ENCODE measurements at regions not wholly inside any gene's neighbourhood (a gene's known extent, or its start where the extent isn't known, plus 50 kb on each side); places are given as distances from the start of the nearest gene placed in this dataset.
"Not testable (repeated sequence)": the region's sequence is repeated elsewhere in the genome, so short reads cannot be mapped to it uniquely, and the experiment has no call there.

DNA sequence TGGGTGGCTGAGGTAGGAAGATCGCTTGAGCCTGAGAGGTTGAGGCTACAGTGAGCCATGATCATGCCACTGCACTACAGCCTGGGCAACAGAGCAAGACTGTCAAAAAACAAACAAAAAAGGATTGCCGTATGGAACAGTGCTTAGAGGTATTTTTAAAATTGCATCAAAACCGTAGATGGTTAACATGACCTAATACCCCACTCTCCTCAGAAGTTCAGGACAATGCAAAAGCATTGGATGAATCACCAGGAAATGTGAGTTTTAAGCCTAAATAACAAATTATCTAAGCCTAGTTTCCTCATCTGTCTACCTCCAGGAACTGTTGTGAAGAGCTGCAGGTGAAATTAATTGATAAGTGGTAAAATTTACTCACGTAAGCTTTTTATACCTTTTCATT is 123.8 kb upstream of the ID4 start:
- no peak for TF ChIP-seq JUND (IDR thresholded peaks at IDR 0.05; ENCODE audit: low read depth)
- no peak for DNase-seq (ENCODE audit: low read depth in 1 of 2, low spot score in 1 of 2)
- in situ Hi-C loops (cut with HindIII; ENCODE audit: low pct_unique_long_range_greater_than_20kb, low sequenced_read_pairs) = no loop called here

DNA sequence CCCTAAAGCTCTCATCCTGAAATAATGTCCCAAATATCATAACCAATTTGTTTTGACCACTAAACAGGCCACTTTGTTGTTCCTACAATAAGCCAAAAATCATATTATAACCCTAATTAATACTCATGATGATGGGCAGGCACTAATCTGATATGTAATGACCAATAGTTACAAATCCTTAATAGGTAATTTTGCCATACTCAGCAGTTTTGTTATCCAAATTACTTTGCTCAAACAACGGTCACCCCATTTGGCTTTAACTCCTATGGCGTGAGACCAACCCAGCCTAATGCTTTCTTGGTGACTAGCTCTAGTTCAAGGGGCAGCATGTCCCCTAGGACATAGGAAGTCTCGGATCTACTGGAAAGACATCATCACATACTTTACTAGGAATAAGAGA is 123.2 kb upstream of the ID4 start:
- in situ Hi-C loops (cut with HindIII; ENCODE audit: low pct_unique_long_range_greater_than_20kb, low sequenced_read_pairs) = no loop called here

DNA sequence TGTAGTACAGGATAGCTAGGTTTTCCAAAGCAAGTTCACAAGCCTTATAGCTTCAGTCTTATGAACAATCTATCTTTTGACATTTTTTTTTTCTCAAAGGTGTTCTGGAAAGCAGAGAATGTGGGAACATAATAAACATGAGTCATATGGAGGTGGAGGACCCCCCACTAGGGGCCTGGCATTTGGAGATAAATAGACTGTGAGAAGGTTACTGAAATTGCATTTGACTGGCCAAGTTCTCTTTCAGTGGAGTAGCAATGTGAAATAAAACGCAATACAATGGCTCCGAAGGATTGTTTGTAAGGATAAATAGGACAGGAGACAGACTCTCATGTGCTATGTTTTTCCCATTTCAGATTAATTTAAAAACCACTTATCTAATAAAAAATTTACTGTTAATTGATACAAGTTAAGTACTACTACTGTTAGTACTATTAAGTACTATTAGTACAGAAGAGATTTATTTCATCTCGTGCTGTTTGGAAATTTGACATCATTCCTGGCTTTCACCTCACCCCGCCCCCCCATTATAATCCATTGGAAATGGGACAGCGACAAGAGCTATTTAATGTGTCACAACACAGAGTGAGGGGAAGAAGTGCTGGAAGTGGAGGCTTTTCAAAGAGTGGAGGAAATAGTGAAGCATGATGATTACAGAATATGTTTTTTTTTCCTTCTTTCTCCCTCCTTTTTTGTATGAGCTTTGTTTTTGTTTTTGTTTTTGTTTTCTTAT is 122.6 kb upstream of the ID4 start:
- DNase-seq (ENCODE audit: low read depth in 1 of 2, low spot score in 1 of 2) = no peak
- in situ Hi-C loops (cut with HindIII; ENCODE audit: low pct_unique_long_range_greater_than_20kb, low sequenced_read_pairs) = no loop called here
- no peak for TF ChIP-seq JUND (IDR thresholded peaks at IDR 0.05; ENCODE audit: low read depth)

More for the DNA sequence above, 123.2 kb upstream of the ID4 start:
- no peak for DNase-seq (ENCODE audit: low read depth in 1 of 2, low spot score in 1 of 2)
- TF ChIP-seq JUND (IDR thresholded peaks at IDR 0.05; ENCODE audit: low read depth) = no peak

DNA sequence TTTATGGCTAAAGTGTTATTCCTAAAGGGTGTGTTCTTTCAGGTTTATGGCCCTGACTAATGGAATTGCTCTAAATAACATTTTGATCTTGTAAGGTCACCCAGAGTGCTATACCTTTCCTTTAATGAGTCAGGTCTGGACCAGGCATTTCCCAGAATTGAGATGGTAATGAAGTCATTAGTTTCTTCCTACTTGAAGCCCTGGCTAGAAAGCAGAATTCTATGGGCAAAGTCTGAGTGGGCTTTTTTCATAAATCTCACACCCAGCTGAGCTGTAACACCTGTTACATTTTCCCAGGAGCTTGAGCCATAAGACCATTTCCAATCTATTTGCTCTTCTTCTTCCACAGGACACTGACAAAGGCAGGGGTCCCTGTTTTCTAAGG is 122.0 kb upstream of the ID4 start:
- TF ChIP-seq JUND (IDR thresholded peaks at IDR 0.05; ENCODE audit: low read depth) = no peak
- no peak for DNase-seq (ENCODE audit: low read depth in 1 of 2, low spot score in 1 of 2)
- in situ Hi-C loops (cut with HindIII; ENCODE audit: low pct_unique_long_range_greater_than_20kb, low sequenced_read_pairs) = no loop called here

DNA sequence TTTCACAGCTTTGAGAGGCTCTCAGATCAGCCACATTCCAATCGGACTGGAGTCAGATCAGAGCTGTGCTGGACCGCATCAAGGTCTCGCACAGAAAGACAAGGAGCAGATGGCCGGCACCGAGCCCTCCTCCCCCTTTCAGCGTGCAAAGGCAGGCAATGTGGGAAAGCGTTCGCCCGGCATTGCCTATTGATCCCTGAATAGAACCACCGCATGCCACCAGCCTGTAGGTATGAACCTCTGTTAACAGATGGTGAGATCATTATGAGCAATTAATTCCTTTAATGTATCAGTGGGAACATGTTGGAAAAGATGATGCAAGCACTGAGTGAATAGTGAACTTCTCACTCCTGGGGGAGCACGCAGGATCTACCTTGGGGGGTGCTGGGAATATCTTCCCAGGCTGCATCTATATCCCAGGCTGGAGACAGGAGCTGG is 117.5 kb upstream of the ID4 start:
- TF ChIP-seq JUND (IDR thresholded peaks at IDR 0.05; ENCODE audit: low read depth) = no peak
- no peak for DNase-seq (ENCODE audit: low read depth in 1 of 2, low spot score in 1 of 2)
- in situ Hi-C loops (cut with HindIII; ENCODE audit: low pct_unique_long_range_greater_than_20kb, low sequenced_read_pairs) = no loop called here

DNA sequence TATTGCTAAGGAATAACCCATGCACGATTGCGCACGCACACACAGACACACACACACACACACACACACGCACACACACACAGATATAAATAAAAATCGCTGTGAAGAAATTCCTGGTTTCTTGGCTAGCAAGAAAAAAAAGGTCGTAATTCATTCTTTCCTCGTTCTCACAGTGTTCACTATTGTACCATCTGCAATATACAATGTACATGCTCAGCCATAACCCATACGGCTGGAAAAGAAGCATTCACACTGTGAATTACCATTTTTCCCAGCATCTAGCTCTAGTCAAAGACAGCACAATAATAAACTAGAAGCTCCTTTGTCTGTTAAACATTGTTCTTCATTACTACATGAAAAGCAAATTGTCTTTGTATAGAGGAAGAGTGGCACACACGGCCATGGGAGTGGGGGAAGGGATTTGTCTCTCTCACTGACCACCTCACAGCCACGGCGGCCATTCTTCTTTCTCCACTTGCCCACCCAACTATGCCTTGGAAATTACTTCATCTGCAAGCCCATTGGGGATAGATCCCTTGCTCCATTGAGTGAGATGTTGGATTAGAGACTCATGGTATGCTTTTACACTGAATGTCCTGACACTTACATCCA is 115.3 kb upstream of the ID4 start:
- TF ChIP-seq JUND (IDR thresholded peaks at IDR 0.05; ENCODE audit: low read depth) = no peak
- DNase-seq (ENCODE audit: low read depth in 1 of 2, low spot score in 1 of 2) = no peak
- in situ Hi-C loops (cut with HindIII; ENCODE audit: low pct_unique_long_range_greater_than_20kb, low sequenced_read_pairs) = no loop called here

DNA sequence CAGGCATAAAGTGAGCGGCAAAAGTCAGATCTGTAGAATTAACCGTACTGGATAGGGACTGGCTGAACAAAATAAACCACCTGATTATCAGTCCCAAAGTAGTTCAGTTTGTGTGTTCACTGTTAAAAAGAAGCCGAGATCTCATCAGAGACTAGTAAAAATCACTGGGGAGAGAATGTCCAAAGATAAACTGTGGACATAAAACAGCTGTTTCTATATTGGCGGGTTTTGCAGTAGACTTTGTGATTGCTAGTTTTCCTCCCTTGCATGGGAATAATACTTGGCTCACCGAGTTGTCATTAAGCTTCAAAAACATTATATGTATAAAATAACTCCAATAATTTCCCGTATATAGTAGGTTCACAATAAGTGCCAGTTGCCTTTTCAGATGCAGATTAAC is 114.2 kb upstream of the ID4 start:
- in situ Hi-C loops (cut with HindIII; ENCODE audit: low pct_unique_long_range_greater_than_20kb, low sequenced_read_pairs) = no loop called here
- no peak for DNase-seq (ENCODE audit: low read depth in 1 of 2, low spot score in 1 of 2)
- TF ChIP-seq JUND (IDR thresholded peaks at IDR 0.05; ENCODE audit: low read depth) = no peak

DNA sequence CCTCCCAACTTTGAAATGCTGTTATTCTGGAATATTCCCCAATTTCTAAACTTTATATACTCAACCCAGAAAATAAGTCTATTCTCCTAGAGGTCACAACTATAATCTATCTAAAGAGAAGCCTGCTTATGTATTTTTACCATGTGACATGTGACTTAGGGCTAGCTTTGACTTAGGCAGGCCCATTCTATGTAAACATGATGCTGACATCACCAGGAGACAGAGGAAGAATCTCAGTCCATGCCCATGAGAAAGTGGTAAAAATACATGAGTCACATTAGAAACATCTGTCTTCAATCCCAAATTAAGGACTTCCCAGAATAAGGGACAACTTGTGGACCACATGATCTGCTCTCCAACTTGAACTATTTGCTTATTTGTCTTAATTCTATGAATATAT is 113.6 kb upstream of the ID4 start:
- in situ Hi-C loops (cut with HindIII; ENCODE audit: low pct_unique_long_range_greater_than_20kb, low sequenced_read_pairs) = no loop called here
- TF ChIP-seq JUND (IDR thresholded peaks at IDR 0.05; ENCODE audit: low read depth) = no peak
- peak in 1 of 2 experiments; percentile 16 for DNase-seq (ENCODE audit: low read depth in 1 of 2, low spot score in 1 of 2)

DNA sequence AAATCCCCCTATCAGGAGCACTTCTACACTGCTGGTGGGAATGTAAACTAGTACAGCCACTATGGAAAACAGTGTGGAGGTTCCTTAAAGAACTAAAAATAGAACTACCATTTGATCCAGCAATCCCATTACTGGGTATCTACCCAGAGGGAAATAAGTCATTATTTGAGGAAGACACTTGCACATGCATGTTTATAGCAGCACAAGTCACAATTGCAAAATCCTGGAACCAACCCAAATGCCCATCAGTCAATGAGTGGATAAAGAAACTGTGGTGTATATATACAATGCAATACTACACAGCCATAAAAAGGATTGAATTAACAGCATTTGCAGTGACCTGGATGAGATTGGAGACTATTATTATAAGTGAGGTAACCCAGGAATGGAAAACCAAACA is 111.7 kb upstream of the ID4 start:
- DNase-seq (ENCODE audit: low read depth in 1 of 2, low spot score in 1 of 2); in situ Hi-C loops (cut with HindIII; ENCODE audit: low pct_unique_long_range_greater_than_20kb, low sequenced_read_pairs): not testable (repeated sequence)

DNA sequence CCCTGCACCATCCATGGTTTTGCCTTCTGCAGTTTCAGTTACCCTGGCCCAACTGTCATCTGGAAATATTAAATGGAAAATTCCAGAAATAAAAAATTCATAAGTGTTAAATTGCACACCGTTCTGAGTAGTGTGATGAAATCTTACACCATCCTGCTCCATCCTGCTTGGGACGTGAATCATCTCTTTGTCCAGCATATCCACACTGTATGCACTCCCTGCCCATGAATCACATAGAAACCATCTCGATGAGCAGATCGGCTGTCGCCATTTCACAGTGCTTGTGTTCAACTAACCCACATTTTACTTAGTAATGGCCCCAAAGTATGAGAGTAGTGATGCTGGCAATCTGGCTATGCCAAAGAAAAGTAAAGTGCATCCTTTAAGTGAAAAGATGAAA is 105.9 kb upstream of the ID4 start:
- DNase-seq (ENCODE audit: low read depth in 1 of 2, low spot score in 1 of 2) = no peak
- in situ Hi-C loops (cut with HindIII; ENCODE audit: low pct_unique_long_range_greater_than_20kb, low sequenced_read_pairs) = no loop called here
- TF ChIP-seq JUND (IDR thresholded peaks at IDR 0.05; ENCODE audit: low read depth) = no peak

DNA sequence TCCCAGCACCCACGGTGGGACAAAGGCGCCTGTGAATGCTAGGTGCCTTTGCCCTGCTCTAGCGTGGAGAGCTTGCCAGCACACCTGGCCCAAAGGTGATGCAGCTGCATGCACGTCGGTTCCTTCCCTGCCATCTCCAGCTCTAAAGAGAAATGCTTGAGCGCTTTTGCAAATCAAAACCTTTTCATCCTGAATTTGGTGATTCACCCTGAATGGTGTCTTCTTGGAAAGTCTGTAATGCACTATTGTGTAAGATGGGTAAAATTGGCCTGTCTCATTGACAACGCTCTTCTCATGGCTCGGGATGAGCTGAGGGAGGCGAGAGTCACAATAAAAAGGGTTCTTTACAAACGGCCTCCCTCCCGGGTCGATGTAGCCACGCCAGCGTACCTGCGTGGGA is 103.1 kb upstream of the ID4 start:
- in situ Hi-C loops (cut with HindIII; ENCODE audit: low pct_unique_long_range_greater_than_20kb, low sequenced_read_pairs) = no loop called here
- no peak for DNase-seq (ENCODE audit: low read depth in 1 of 2, low spot score in 1 of 2)
- TF ChIP-seq JUND (IDR thresholded peaks at IDR 0.05; ENCODE audit: low read depth) = no peak

DNA sequence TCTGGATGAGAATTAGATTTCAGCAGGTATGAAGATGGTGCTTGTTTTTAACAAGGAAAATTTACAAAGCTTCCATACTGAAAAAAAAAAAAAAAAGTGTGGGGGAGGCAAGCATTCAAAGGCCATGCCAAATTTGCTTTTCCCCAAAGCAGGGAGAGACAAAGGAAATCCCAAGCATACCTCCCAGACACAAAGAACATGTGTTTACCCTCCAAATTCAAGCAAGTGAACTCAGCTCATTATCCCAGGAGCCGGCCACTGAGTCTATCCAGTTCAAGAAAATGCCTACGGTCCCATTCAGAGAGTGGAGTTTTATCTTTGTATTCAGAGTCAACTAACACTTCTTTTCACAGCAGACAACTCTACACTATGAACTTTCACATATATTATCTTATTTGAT is 102.7 kb upstream of the ID4 start:
- no peak for DNase-seq (ENCODE audit: low read depth in 1 of 2, low spot score in 1 of 2)
- no peak for TF ChIP-seq JUND (IDR thresholded peaks at IDR 0.05; ENCODE audit: low read depth)
- in situ Hi-C loops (cut with HindIII; ENCODE audit: low pct_unique_long_range_greater_than_20kb, low sequenced_read_pairs) = no loop called here

DNA sequence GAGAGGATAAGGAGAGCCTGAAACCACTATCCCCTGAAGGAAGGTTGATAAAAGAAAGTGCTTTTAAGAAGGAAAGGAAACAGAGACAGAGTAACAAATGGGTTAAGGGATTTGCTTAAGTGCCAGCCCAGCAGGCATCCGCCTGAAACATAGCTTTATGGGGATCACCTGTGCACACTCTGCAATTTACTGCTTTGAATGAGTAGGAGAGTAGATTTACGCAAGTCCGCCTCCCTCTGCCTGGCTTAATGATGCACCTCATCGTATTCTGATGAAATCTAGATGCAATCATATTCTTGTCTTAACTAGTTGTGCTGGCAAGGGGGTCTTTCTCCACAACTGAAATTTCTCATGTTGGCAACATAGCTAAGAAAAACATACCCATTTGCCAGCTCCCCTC is 101.1 kb upstream of the ID4 start:
- TF ChIP-seq JUND (IDR thresholded peaks at IDR 0.05; ENCODE audit: low read depth) = no peak
- in situ Hi-C loops (cut with HindIII; ENCODE audit: low pct_unique_long_range_greater_than_20kb, low sequenced_read_pairs) = no loop called here
- DNase-seq (ENCODE audit: low read depth in 1 of 2, low spot score in 1 of 2) = no peak

DNA sequence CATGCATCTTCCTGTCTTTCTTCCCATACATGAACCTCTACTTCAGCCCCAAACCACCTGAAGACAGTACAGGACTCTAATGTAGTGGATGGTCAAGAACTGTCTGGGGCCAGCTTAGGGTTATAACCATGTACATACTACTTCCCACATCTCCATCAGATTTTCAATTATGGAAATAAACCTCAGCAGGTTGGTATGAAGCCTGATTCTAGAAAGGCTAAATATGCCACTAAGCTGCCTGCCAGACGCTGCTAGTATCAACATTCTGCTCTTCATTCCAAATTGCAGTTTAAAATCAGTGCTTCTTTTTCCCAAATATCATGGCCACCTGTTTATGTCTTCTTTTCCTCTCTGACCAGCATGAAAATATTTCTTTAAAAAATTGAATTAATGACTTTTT is 99.2 kb upstream of the ID4 start:
- no peak for TF ChIP-seq JUND (IDR thresholded peaks at IDR 0.05; ENCODE audit: low read depth)
- no peak for DNase-seq (ENCODE audit: low read depth in 1 of 2, low spot score in 1 of 2)
- in situ Hi-C loops (cut with HindIII; ENCODE audit: low pct_unique_long_range_greater_than_20kb, low sequenced_read_pairs) = no loop called here

Data from T47D (cell line).